ENCODE measurements at regions not wholly inside any gene's neighbourhood (a gene's known extent, or its start where the extent isn't known, plus 50 kb on each side); places are given as distances from the start of the nearest gene placed in this dataset.

- TF ChIP-seq CTCF (conservative IDR thresholded peaks at IDR 0.05) (no peak), EZH2 (IDR thresholded peaks at IDR 0.05; ENCODE audit: low read depth) (no peak)
Observed at GRCh38 chr10:111150691-111151090, 73.9 kb downstream of the ADRA2A start.
